Ramos (cell line): ENCODE measurements at regions not wholly inside any gene's neighbourhood (a gene's known extent, or its start where the extent isn't known, plus 50 kb on each side); places are given as distances from the start of the nearest gene placed in this dataset.
"Not testable (repeated sequence)": the region's sequence is repeated elsewhere in the genome, so short reads cannot be mapped to it uniquely, and the experiment has no call there.

Experiments
- in situ Hi-C: fragments of 300-500 bp; cut with MboI; formaldehyde crosslinking; loops from one replicate; pipeline ENCODE4 v1.14.3; 2022; ENCODE audit warnings: low sequenced_read_pairs; ENCODE audit not compliant: unreplicated experiment

- in situ Hi-C loops: no loop called here
These were observed 318.9 kb upstream of the RND3 start for GRCh38 chr2:150806336-150806735.

- in situ Hi-C loops: no loop called here
These were observed 316.4 kb upstream of the RND3 start for GRCh38 chr2:150803689-150804398.

- in situ Hi-C loops: no loop called here
These were observed 315.2 kb upstream of the RND3 start for GRCh38 chr2:150802635-150803034.

- in situ Hi-C loops: not testable (repeated sequence)
These were observed 308.8 kb upstream of the RND3 start for GRCh38 chr2:150796236-150796635.

- in situ Hi-C loops: no loop called here
These were observed 305.4 kb upstream of the RND3 start for GRCh38 chr2:150792780-150793300.

GRCh38 chr2:150791567-150791966 is 304.1 kb upstream of the RND3 start:
- in situ Hi-C loops: no loop called here

GRCh38 chr2:150789376-150789905 is 302.0 kb upstream of the RND3 start:
- in situ Hi-C loops: no loop called here

GRCh38 chr2:150788426-150789140 is 301.1 kb upstream of the RND3 start:
- in situ Hi-C loops: no loop called here

- in situ Hi-C loops: no loop called here
These were observed 300.1 kb upstream of the RND3 start for GRCh38 chr2:150787353-150788093.

- in situ Hi-C loops: no loop called here
These were observed 296.9 kb upstream of the RND3 start for GRCh38 chr2:150784389-150784788.

GRCh38 chr2:150783896-150784295 is 296.4 kb upstream of the RND3 start:
- in situ Hi-C loops: no loop called here

- in situ Hi-C loops: no loop called here
These were observed 295.5 kb upstream of the RND3 start for GRCh38 chr2:150783015-150783414.

GRCh38 chr2:150782613-150783012 is 295.1 kb upstream of the RND3 start:
- in situ Hi-C loops: no loop called here

GRCh38 chr2:150781142-150781541 is 293.7 kb upstream of the RND3 start:
- in situ Hi-C loops: no loop called here

- in situ Hi-C loops: no loop called here
These were observed 291.4 kb upstream of the RND3 start for GRCh38 chr2:150778828-150779227.

- in situ Hi-C loops: no loop called here
These were observed 282.0 kb upstream of the RND3 start for GRCh38 chr2:150769421-150769820.

GRCh38 chr2:150767991-150768746 is 280.7 kb upstream of the RND3 start:
- in situ Hi-C loops: no loop called here

- in situ Hi-C loops: no loop called here
These were observed 275.1 kb upstream of the RND3 start for GRCh38 chr2:150762571-150762970.

GRCh38 chr2:150759531-150759930 is 272.1 kb upstream of the RND3 start:
- in situ Hi-C loops: no loop called here

GRCh38 chr2:150759106-150759505 is 271.6 kb upstream of the RND3 start:
- in situ Hi-C loops: no loop called here
